ENCODE measurements at regions not wholly inside any gene's neighbourhood (a gene's known extent, or its start where the extent isn't known, plus 50 kb on each side); places are given as distances from the start of the nearest gene placed in this dataset.
A peak's percentile ranks its signal among the peaks of the same experiment; 100 is the strongest.

- TF ChIP-seq, protein P1, sequence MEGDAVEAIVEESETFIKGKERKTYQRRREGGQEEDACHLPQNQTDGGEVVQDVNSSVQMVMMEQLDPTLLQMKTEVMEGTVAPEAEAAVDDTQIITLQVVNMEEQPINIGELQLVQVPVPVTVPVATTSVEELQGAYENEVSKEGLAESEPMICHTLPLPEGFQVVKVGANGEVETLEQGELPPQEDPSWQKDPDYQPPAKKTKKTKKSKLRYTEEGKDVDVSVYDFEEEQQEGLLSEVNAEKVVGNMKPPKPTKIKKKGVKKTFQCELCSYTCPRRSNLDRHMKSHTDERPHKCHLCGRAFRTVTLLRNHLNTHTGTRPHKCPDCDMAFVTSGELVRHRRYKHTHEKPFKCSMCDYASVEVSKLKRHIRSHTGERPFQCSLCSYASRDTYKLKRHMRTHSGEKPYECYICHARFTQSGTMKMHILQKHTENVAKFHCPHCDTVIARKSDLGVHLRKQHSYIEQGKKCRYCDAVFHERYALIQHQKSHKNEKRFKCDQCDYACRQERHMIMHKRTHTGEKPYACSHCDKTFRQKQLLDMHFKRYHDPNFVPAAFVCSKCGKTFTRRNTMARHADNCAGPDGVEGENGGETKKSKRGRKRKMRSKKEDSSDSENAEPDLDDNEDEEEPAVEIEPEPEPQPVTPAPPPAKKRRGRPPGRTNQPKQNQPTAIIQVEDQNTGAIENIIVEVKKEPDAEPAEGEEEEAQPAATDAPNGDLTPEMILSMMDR (IDR thresholded peaks at IDR 0.05; ENCODE audit: low read depth, low read length): no peak
- DNase-seq: no peak
Measured at GRCh38 chr6:23499549-23499948, 626.5 kb upstream of the NRSN1 start.

DNA sequence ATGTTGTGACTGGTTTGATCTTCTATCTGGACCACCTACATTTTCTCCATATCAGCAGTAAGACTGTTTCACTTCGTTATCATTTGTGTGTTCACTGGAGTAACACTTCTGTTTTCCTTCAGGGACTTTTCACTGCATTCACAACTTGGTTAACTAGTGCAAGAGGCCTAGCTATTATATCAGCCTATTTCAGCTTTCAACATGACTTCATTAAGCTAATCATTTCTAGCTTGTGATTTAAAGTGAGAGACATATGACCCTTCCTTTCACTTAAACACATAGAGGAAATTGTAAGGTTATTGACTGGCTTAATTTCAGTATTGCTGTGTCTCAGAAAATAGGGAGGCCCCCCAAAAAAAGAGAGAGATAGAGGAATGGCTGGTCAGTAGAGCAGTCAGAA lies 622.8 kb upstream of the NRSN1 start:
- H3K36me3 ChIP-seq: no peaks in the 10 kb centered on the region
- TF ChIP-seq, protein P1 (IDR thresholded peaks at IDR 0.05; ENCODE audit: low read depth, low read length): no peak
- no peak overlapping the region for H3K27ac ChIP-seq
- H3K4me3 ChIP-seq (ENCODE audit: low read depth, low read length): no peak overlapping the region
- no peaks in the 10 kb centered on the region for H3K9me3 ChIP-seq (ENCODE audit: severe bottlenecking)
- no peak for DNase-seq
- H3K27me3 ChIP-seq (ENCODE audit: insufficient read depth, low read depth, severe bottlenecking): no peaks in the 10 kb centered on the region

More at GRCh38 chr6:23499549-23499948, 626.5 kb upstream of the NRSN1 start:
- no peaks in the 10 kb centered on the region for H3K27me3 ChIP-seq (ENCODE audit: insufficient read depth, low read depth, severe bottlenecking)
- no peak overlapping the region for H3K4me3 ChIP-seq (ENCODE audit: low read depth, low read length)
- H3K9me3 ChIP-seq (ENCODE audit: severe bottlenecking): no peaks in the 10 kb centered on the region
- no peak overlapping the region for H3K27ac ChIP-seq
- H3K36me3 ChIP-seq: no peaks in the 10 kb centered on the region

- Histone ChIP-seq H3K27ac (no peak overlapping the region), H3K27me3 (ENCODE audit: insufficient read depth, low read depth, severe bottlenecking) (no peaks in the 10 kb centered on the region), H3K4me3 (ENCODE audit: low read depth, low read length) (no peak overlapping the region), H3K9me3 (ENCODE audit: severe bottlenecking) (no peaks in the 10 kb centered on the region), H3K36me3 (no peaks in the 10 kb centered on the region)
- TF ChIP-seq, protein P1 (IDR thresholded peaks at IDR 0.05; ENCODE audit: low read depth, low read length): no peak
- DNase-seq: no peak
Measured at GRCh38 chr6:23505026-23505425, 621.0 kb upstream of the NRSN1 start.

GRCh38 chr6:23510778-23511510 lies 615.1 kb upstream of the NRSN1 start:
- Histone ChIP-seq H3K27me3 (ENCODE audit: insufficient read depth, low read depth, severe bottlenecking) (no peaks in the 10 kb centered on the region), H3K27ac (no peak overlapping the region), H3K36me3 (no peaks in the 10 kb centered on the region), H3K4me3 (ENCODE audit: low read depth, low read length) (no peak overlapping the region), H3K9me3 (ENCODE audit: severe bottlenecking) (no peaks in the 10 kb centered on the region)
- DNase-seq: no peak
- TF ChIP-seq, protein P1 (IDR thresholded peaks at IDR 0.05; ENCODE audit: low read depth, low read length): no peak

DNA sequence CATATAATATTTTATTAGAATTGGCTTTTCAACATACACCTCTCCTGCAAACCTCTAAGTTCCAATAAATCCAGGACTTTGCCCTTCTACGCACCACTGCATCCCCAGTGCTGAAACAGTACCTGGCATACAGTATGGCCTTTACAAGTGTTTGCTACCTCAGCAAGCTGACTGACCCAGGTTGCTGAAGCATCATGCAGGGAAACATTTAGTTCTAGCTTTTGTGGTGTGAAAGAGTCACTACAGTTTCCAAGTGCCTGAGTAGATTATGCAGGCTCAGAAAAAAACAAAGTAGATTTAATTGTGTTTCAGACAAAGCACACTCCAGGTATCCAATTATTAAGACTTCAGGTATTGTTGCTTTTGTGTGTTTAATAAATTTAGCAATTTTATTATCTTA lies 614.2 kb upstream of the NRSN1 start:
- H3K36me3 ChIP-seq: no peaks in the 10 kb centered on the region
- H3K27ac ChIP-seq: no peak overlapping the region
- TF ChIP-seq, protein P1 (IDR thresholded peaks at IDR 0.05; ENCODE audit: low read depth, low read length): no peak
- H3K4me3 ChIP-seq (ENCODE audit: low read depth, low read length): no peak overlapping the region
- no peak for DNase-seq
- H3K27me3 ChIP-seq (ENCODE audit: insufficient read depth, low read depth, severe bottlenecking): no peaks in the 10 kb centered on the region
- no peaks in the 10 kb centered on the region for H3K9me3 ChIP-seq (ENCODE audit: severe bottlenecking)

- H3K36me3 ChIP-seq: no peaks in the 10 kb centered on the region
- TF ChIP-seq, protein P1 (IDR thresholded peaks at IDR 0.05; ENCODE audit: low read depth, low read length): no peak
- H3K27me3 ChIP-seq (ENCODE audit: insufficient read depth, low read depth, severe bottlenecking): no peaks in the 10 kb centered on the region
- peak; percentile 28 for DNase-seq
- H3K4me3 ChIP-seq (ENCODE audit: low read depth, low read length): no peak overlapping the region
- H3K9me3 ChIP-seq (ENCODE audit: severe bottlenecking): no peaks in the 10 kb centered on the region
- H3K27ac ChIP-seq: no peak overlapping the region
Measured at GRCh38 chr6:23518294-23518693, 607.7 kb upstream of the NRSN1 start.
